Upper lobe of left lung (tissue), 6 donors: ENCODE measurements at regions not wholly inside any gene's neighbourhood (a gene's known extent, or its start where the extent isn't known, plus 50 kb on each side); places are given as distances from the start of the nearest gene placed in this dataset.

Experiments used
- ATAC-seq, 2 donors: fragments of 200-7000 bp; cut with Tn5 transposase; one replicate each; pipeline ENCODE4 v1.9.1; 2022; ENCODE audit warnings: mild to moderate bottlenecking in 2 of 2, moderate library complexity in 2 of 2; ENCODE audit not compliant: low FRiP score in 2 of 2
- DNase-seq, 2 donors: peaks; one replicate each; pipeline ENCODE4 v3.0.0-alpha.2; 2019 to 2020
- H3K27ac ChIP-seq, 4 donors: fragments of 200-600 bp; sonication (generic); one replicate each; pipeline ENCODE4 v1.5.1; 2016 to 2019
- H3K27me3 ChIP-seq, 4 donors: fragments of 200-600 bp; sonication (generic); one replicate each; pipeline ENCODE4 v1.5.1; 2017 to 2019
- H3K36me3 ChIP-seq, 4 donors: fragments of 200-600 bp; sonication (generic); one replicate each; pipeline ENCODE4 v1.5.1; 2016 to 2019
- H3K4me1 ChIP-seq, 4 donors: fragments of 200-600 bp; sonication (generic); one replicate each; pipeline ENCODE4 v1.5.1; 2018 to 2019
- H3K4me3 ChIP-seq, 4 donors: fragments of 200-600 bp; sonication (generic); one replicate each; pipeline ENCODE4 v1.5.1; 2017 to 2019; ENCODE audit warnings: mild to moderate bottlenecking in 2 of 4, moderate library complexity in 1 of 4
- H3K9me3 ChIP-seq, 4 donors: fragments of 200-600 bp; sonication (generic); one replicate each; pipeline ENCODE4 v1.5.1; 2018 to 2019
- CTCF ChIP-seq, 6 experiments: fragments of 450-650 bp in 4 of 6; fragments of 200-600 bp in 2 of 6; sonication (generic) in 2 of 6; IDR thresholded peaks; one replicate each; pipeline ENCODE4 v1.5.1; 2016 to 2019; ENCODE audit warnings: antibody characterized with exemption in 6 of 6
- EP300 ChIP-seq, 4 donors: sonication (generic); formaldehyde crosslinking; IDR thresholded peaks; one replicate each; pipeline ENCODE4 v1.5.1; 2017; ENCODE audit warnings: antibody characterized with exemption in 4 of 4, control low read depth in 2 of 4
- POLR2A ChIP-seq, 4 donors: fragments of 450-650 bp; IDR thresholded peaks; one replicate each; pipeline ENCODE4 v1.5.1; 2016 to 2017; ENCODE audit warnings: antibody characterized with exemption in 4 of 4, mild to moderate bottlenecking in 2 of 4
- POLR2AphosphoS5 ChIP-seq, 2 donors: sonication (generic); formaldehyde crosslinking; IDR thresholded peaks; one replicate each; pipeline ENCODE4 v1.5.1; 2017; ENCODE audit warnings: antibody characterized with exemption in 2 of 2
- WGBS, 2 donors: methylation state at CpG; one replicate each; pipeline ENCODE4 v1.1.5; 2017 to 2018; 5-methylcytosine and 5-hydroxymethylcytosine counted together
- donor health status: DM: no; HTN: no; CAD: no; lungs with moderate emphysema.
- donor health status: DM: no; HTN: yes; CAD: no; lungs with severe emphysema.

DNA sequence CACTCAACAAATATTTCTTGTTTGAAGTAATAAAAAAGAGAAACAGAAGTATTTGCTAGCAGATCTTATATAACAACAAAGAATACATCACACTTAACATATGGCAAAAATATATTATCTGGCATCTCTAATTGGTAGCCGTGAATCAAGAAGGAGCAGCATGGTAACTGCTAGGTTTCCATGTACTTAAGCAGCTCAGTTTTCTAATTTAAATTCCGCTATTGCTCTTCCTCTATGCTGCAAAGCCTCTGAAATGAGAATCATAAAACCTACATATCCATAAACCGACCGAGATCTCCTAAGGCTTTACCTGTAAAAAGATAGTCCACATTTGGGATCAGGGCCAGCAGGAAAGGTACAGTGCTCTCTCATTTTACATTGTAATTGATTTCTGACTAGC is 76.6 kb upstream of the PTPRZ1 start:
- 85 to 90% methylated on average over 4 of the region's 4 CpGs for WGBS, 2 donors
- ATAC-seq, result no peak
- H3K27me3 ChIP-seq, result no peaks in the 10 kb centered on the region
- no peak overlapping the region for H3K4me3 ChIP-seq
- DNase-seq, result no peak
- peaks cover 0 to 3% (median 0%) of the 10 kb centered on the region in 4 donors for H3K9me3 ChIP-seq
- no peak overlapping the region for H3K27ac ChIP-seq
- H3K4me1 ChIP-seq, result no peaks in the 10 kb centered on the region
- TF ChIP-seq CTCF (IDR thresholded peaks at IDR 0.05), result no peak
- no peaks in the 10 kb centered on the region for H3K36me3 ChIP-seq

GRCh38 chr7:121795736-121796135 is 77.2 kb upstream of the PTPRZ1 start:
- no peaks in the 10 kb centered on the region for H3K27me3 ChIP-seq
- H3K36me3 ChIP-seq, result no peaks in the 10 kb centered on the region
- no peaks in the 10 kb centered on the region for H3K4me1 ChIP-seq
- no peak for DNase-seq
- no peak for ATAC-seq
- no peak overlapping the region for H3K27ac ChIP-seq
- peaks cover 0 to 3% (median 0%) of the 10 kb centered on the region in 4 donors for H3K9me3 ChIP-seq
- no peak for TF ChIP-seq CTCF (IDR thresholded peaks at IDR 0.05)
- no peak for TF ChIP-seq EP300 (IDR thresholded peaks at IDR 0.05)
- TF ChIP-seq POLR2A (IDR thresholded peaks at IDR 0.05), result no peak
- TF ChIP-seq POLR2AphosphoS5 (IDR thresholded peaks at IDR 0.05), result no peak
- no peak overlapping the region for H3K4me3 ChIP-seq
- 83 to 91% methylated on average over 2 of the region's 2 CpGs for WGBS, 2 donors

DNA sequence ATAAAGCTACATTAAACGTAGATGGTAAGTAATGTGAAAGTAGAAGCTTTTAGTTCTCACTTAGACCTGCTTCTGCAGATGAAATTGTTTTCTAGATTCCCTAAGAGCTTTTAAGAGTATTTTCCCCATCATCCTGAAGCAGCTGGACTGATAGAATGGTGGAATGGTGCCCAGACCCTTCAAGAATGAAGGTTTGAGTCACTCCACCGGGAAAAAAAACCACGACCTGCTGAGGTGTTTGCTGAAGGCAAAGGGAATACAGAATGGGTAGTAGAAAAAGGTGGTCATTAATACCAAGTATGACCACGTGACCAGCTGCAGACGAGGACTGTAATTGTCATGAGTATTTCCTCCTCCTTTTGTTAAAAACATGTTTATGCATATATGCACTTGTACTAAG is 79.2 kb upstream of the PTPRZ1 start:
- TF ChIP-seq EP300 (IDR thresholded peaks at IDR 0.05) (no peak), CTCF (IDR thresholded peaks at IDR 0.05) (no peak), POLR2AphosphoS5 (IDR thresholded peaks at IDR 0.05) (no peak), POLR2A (IDR thresholded peaks at IDR 0.05) (no peak)
- H3K27ac ChIP-seq, result no peak overlapping the region
- WGBS, 2 donors, result 51 to 54% methylated on average over 5 of the region's 5 CpGs
- DNase-seq (no peak), ATAC-seq (no peak)
- peaks cover 0 to 3% (median 0%) of the 10 kb centered on the region in 4 donors for H3K9me3 ChIP-seq
- H3K27me3 ChIP-seq, result no peaks in the 10 kb centered on the region
- no peaks in the 10 kb centered on the region for H3K4me1 ChIP-seq
- H3K36me3 ChIP-seq, result no peaks in the 10 kb centered on the region
- H3K4me3 ChIP-seq, result no peak overlapping the region

DNA sequence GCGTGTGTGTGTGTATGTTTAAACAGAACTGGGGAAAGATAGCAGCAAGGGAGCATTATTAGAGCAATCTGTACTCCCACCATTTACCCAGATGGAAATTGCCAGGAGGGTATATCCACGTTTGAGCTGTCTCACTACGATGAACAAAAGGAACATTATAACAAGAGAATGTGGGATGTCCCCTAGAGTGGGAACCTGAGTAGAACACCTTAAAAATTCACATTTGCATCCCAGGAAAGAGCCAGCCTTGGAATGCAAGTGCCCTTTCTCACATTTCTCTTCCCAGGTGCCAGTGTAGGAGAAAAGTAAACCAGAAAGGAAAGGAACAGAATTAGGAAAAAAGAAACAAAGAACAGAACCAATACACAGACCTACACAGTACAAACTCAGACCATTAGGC is 95.3 kb upstream of the PTPRZ1 start:
- DNase-seq (no peak), ATAC-seq (no peak)
- H3K27ac ChIP-seq, result no peak overlapping the region
- no peaks in the 10 kb centered on the region for H3K9me3 ChIP-seq
- H3K36me3 ChIP-seq, result no peaks in the 10 kb centered on the region
- WGBS, 2 donors, result 51 to 54% methylated on average over 3 of the region's 3 CpGs
- TF ChIP-seq CTCF (IDR thresholded peaks at IDR 0.05), result no peak
- no peak for TF ChIP-seq POLR2A (IDR thresholded peaks at IDR 0.05)
- no peak for TF ChIP-seq POLR2AphosphoS5 (IDR thresholded peaks at IDR 0.05)
- TF ChIP-seq EP300 (IDR thresholded peaks at IDR 0.05), result no peak
- no peaks in the 10 kb centered on the region for H3K4me1 ChIP-seq
- no peaks in the 10 kb centered on the region for H3K27me3 ChIP-seq
- no peak overlapping the region for H3K4me3 ChIP-seq

- H3K4me1 ChIP-seq, result no peaks in the 10 kb centered on the region
- no peak for TF ChIP-seq POLR2A (IDR thresholded peaks at IDR 0.05)
- no peak for TF ChIP-seq CTCF (IDR thresholded peaks at IDR 0.05)
- TF ChIP-seq POLR2AphosphoS5 (IDR thresholded peaks at IDR 0.05), result no peak
- no peak for TF ChIP-seq EP300 (IDR thresholded peaks at IDR 0.05)
- no peaks in the 10 kb centered on the region for H3K9me3 ChIP-seq
- no peak for DNase-seq
- 79 to 85% methylated on average over 3 of the region's 3 CpGs for WGBS, 2 donors
- H3K27ac ChIP-seq, result no peak overlapping the region
- no peaks in the 10 kb centered on the region for H3K27me3 ChIP-seq
- ATAC-seq, result no peak
- no peak overlapping the region for H3K4me3 ChIP-seq
- H3K36me3 ChIP-seq, result no peaks in the 10 kb centered on the region
Measured at GRCh38 chr7:121774563-121774962, 98.4 kb upstream of the PTPRZ1 start.
